Muscle of arm (tissue), 1 donor: ENCODE measurements at regions not wholly inside any gene's neighbourhood (a gene's known extent, or its start where the extent isn't known, plus 50 kb on each side); places are given as distances from the start of the nearest gene placed in this dataset.
"Not testable (repeated sequence)": the region's sequence is repeated elsewhere in the genome, so short reads cannot be mapped to it uniquely, and the experiment has no call there.

Experiments
- DNase-seq: peaks from one replicate; pipeline ENCODE4 v3.0.0-alpha.2; 2013

- no peak for DNase-seq
These were observed 321.5 kb upstream of the TBX18 start for GRCh38 chr6:85085875-85086274.

GRCh38 chr6:85081102-85081501 lies 316.7 kb upstream of the TBX18 start:
- no peak for DNase-seq

GRCh38 chr6:85079761-85080160 lies 315.4 kb upstream of the TBX18 start:
- no peak for DNase-seq

GRCh38 chr6:85078058-85078457 lies 313.7 kb upstream of the TBX18 start:
- no peak for DNase-seq

- DNase-seq: no peak
These were observed 312.7 kb upstream of the TBX18 start for GRCh38 chr6:85077098-85077497.

GRCh38 chr6:85071845-85072244 lies 307.4 kb upstream of the TBX18 start:
- DNase-seq: not testable (repeated sequence)

- no peak for DNase-seq
These were observed 305.2 kb upstream of the TBX18 start for GRCh38 chr6:85069577-85069976.

- DNase-seq: no peak
These were observed 303.8 kb upstream of the TBX18 start for GRCh38 chr6:85068221-85068620.

- no peak for DNase-seq
These were observed 301.9 kb upstream of the TBX18 start for GRCh38 chr6:85066266-85066665.

- no peak for DNase-seq
These were observed 301.4 kb upstream of the TBX18 start for GRCh38 chr6:85065831-85066230.

- DNase-seq: no peak
These were observed 299.2 kb upstream of the TBX18 start for GRCh38 chr6:85063611-85064010.

- no peak for DNase-seq
These were observed 298.5 kb upstream of the TBX18 start for GRCh38 chr6:85062884-85063283.

GRCh38 chr6:85058806-85059205 lies 294.4 kb upstream of the TBX18 start:
- no peak for DNase-seq

- DNase-seq: no peak
These were observed 285.8 kb upstream of the TBX18 start for GRCh38 chr6:85050149-85050548.

- no peak for DNase-seq
These were observed 284.9 kb upstream of the TBX18 start for GRCh38 chr6:85049282-85049681.

GRCh38 chr6:85047818-85048217 lies 283.4 kb upstream of the TBX18 start:
- DNase-seq: no peak

- not testable (repeated sequence) for DNase-seq
These were observed 281.4 kb upstream of the TBX18 start for GRCh38 chr6:85045767-85046166.

GRCh38 chr6:85044361-85044760 lies 280.0 kb upstream of the TBX18 start:
- DNase-seq: no peak

GRCh38 chr6:85041376-85041775 lies 277.0 kb upstream of the TBX18 start:
- no peak for DNase-seq

GRCh38 chr6:85037221-85037620 lies 272.8 kb upstream of the TBX18 start:
- DNase-seq: no peak

GRCh38 chr6:85035766-85036165 lies 271.4 kb upstream of the TBX18 start:
- DNase-seq: no peak

- DNase-seq: no peak
These were observed 269.1 kb upstream of the TBX18 start for GRCh38 chr6:85033547-85033946.

- DNase-seq: no peak
These were observed 261.6 kb upstream of the TBX18 start for GRCh38 chr6:85026021-85026420.

- DNase-seq: no peak
These were observed 259.3 kb upstream of the TBX18 start for GRCh38 chr6:85023721-85024120.

GRCh38 chr6:85017352-85017751 lies 253.0 kb upstream of the TBX18 start:
- DNase-seq: no peak
